GM04504 (cell line): ENCODE measurements at regions not wholly inside any gene's neighbourhood (a gene's known extent, or its start where the extent isn't known, plus 50 kb on each side); places are given as distances from the start of the nearest gene placed in this dataset.
"Not testable (repeated sequence)": the region's sequence is repeated elsewhere in the genome, so short reads cannot be mapped to it uniquely, and the experiment has no call there.

Experiments used
- DNase-seq: peaks from one replicate; pipeline ENCODE4 v3.0.0-alpha.2; 2012; ENCODE audit warnings: low read depth

- not testable (repeated sequence) for DNase-seq
These were observed 61.1 kb downstream of the DEFB131A start for GRCh38 chr4:9505341-9505740.

GRCh38 chr4:9506672-9507071 is 62.5 kb downstream of the DEFB131A start:
- DNase-seq = not testable (repeated sequence)

GRCh38 chr4:9512941-9513340 is 68.7 kb downstream of the DEFB131A start:
- DNase-seq = not testable (repeated sequence)

- DNase-seq = not testable (repeated sequence)
These were observed 75.4 kb downstream of the DEFB131A start for GRCh38 chr4:9519631-9520030.

GRCh38 chr4:9522903-9523302 is 78.7 kb downstream of the DEFB131A start:
- not testable (repeated sequence) for DNase-seq

GRCh38 chr4:9524406-9524805 is 80.2 kb downstream of the DEFB131A start:
- DNase-seq = not testable (repeated sequence)

- not testable (repeated sequence) for DNase-seq
These were observed 88.1 kb downstream of the DEFB131A start for GRCh38 chr4:9532134-9532862.

- not testable (repeated sequence) for DNase-seq
These were observed 88.6 kb downstream of the DEFB131A start for GRCh38 chr4:9532863-9533192.

GRCh38 chr4:9537101-9537500 is 92.9 kb downstream of the DEFB131A start:
- not testable (repeated sequence) for DNase-seq

- DNase-seq = not testable (repeated sequence)
These were observed 95.8 kb downstream of the DEFB131A start for GRCh38 chr4:9539939-9540520.

- not testable (repeated sequence) for DNase-seq
These were observed 97.2 kb downstream of the DEFB131A start for GRCh38 chr4:9541388-9541915.

GRCh38 chr4:9544851-9545250 is 100.6 kb downstream of the DEFB131A start:
- not testable (repeated sequence) for DNase-seq

GRCh38 chr4:9547470-9547869 is 103.3 kb downstream of the DEFB131A start:
- DNase-seq = not testable (repeated sequence)

GRCh38 chr4:9556076-9556475 is 111.9 kb downstream of the DEFB131A start:
- DNase-seq = not testable (repeated sequence)

- not testable (repeated sequence) for DNase-seq
These were observed 133.7 kb downstream of the DEFB131A start for GRCh38 chr4:9577869-9578268.

GRCh38 chr4:9582880-9583279 is 138.7 kb downstream of the DEFB131A start:
- DNase-seq = not testable (repeated sequence)

- no peak for DNase-seq
These were observed 147.8 kb downstream of the DEFB131A start for GRCh38 chr4:9592010-9592409.

GRCh38 chr4:9594948-9595347 is 150.7 kb downstream of the DEFB131A start:
- no peak for DNase-seq

- not testable (repeated sequence) for DNase-seq
These were observed 151.3 kb downstream of the DEFB131A start for GRCh38 chr4:9595531-9595930.

GRCh38 chr4:9599266-9599665 is 155.1 kb downstream of the DEFB131A start:
- no peak for DNase-seq

- DNase-seq = no peak
These were observed 156.0 kb downstream of the DEFB131A start for GRCh38 chr4:9600246-9600645.

- no peak for DNase-seq
These were observed 158.2 kb downstream of the DEFB131A start for GRCh38 chr4:9602389-9602914.
